Vagina (tissue), 2 donors: ENCODE measurements at regions not wholly inside any gene's neighbourhood (a gene's known extent, or its start where the extent isn't known, plus 50 kb on each side); places are given as distances from the start of the nearest gene placed in this dataset.

ENCODE experiments used
- DNase-seq, 2 donors: peaks; one replicate each; pipeline ENCODE4 v3.0.0-alpha.2; 2017; ENCODE audit errors: extremely low spot score in 2 of 2
- H3K27ac ChIP-seq: fragments of 200-600 bp; sonication (generic); one replicate; pipeline ENCODE4 v1.5.1; 2019
- H3K27me3 ChIP-seq: fragments of 200-600 bp; sonication (generic); one replicate; pipeline ENCODE4 v1.5.1; 2019
- H3K36me3 ChIP-seq, 2 donors: fragments of 200-600 bp; sonication (generic); one replicate each; pipeline ENCODE4 v1.5.1; 2017 to 2019
- H3K4me1 ChIP-seq: fragments of 200-600 bp; sonication (generic); one replicate; pipeline ENCODE4 v1.5.1; 2019
- H3K4me3 ChIP-seq, 2 donors: fragments of 200-600 bp; sonication (generic); 1 replicate in 1 of 2; 2 replicates in 1 of 2; pipeline ENCODE4 v1.5.1; 2016 to 2019
- H3K9me3 ChIP-seq: fragments of 200-600 bp; sonication (generic); one replicate; pipeline ENCODE4 v1.5.1; 2019
- POLR2A ChIP-seq, 2 donors: fragments of 450-650 bp; IDR thresholded peaks; one replicate each; pipeline ENCODE4 v1.6.1; 2017; ENCODE audit warnings: antibody characterized with exemption in 2 of 2, mild to moderate bottlenecking in 2 of 2, moderate library complexity in 2 of 2
- POLR2AphosphoS5 ChIP-seq, 2 donors: sonication (generic); formaldehyde crosslinking; IDR thresholded peaks; one replicate each; pipeline ENCODE4 v1.9.0; 2017; ENCODE audit warnings: antibody characterized with exemption in 2 of 2, mild to moderate bottlenecking in 2 of 2, low read depth in 1 of 2; ENCODE audit not compliant: insufficient read depth in 1 of 2
- intact Hi-C: fragments of 100-400 bp; cut with DNase I; formaldehyde crosslinking; loops from one replicate; pipeline ENCODE4 v1.15.1; 2023
- TF ChIP-seq, protein P1 (sequence below), 3 experiments: fragments of 450-650 bp in 2 of 3; fragments of 200-600 bp in 1 of 3; sonication (generic) in 1 of 3; IDR thresholded peaks; one replicate each; pipeline ENCODE4 v1.5.1; 2017 to 2019; ENCODE audit warnings: antibody characterized with exemption in 3 of 3, mild to moderate bottlenecking in 2 of 3, moderate library complexity in 2 of 3

DNA sequence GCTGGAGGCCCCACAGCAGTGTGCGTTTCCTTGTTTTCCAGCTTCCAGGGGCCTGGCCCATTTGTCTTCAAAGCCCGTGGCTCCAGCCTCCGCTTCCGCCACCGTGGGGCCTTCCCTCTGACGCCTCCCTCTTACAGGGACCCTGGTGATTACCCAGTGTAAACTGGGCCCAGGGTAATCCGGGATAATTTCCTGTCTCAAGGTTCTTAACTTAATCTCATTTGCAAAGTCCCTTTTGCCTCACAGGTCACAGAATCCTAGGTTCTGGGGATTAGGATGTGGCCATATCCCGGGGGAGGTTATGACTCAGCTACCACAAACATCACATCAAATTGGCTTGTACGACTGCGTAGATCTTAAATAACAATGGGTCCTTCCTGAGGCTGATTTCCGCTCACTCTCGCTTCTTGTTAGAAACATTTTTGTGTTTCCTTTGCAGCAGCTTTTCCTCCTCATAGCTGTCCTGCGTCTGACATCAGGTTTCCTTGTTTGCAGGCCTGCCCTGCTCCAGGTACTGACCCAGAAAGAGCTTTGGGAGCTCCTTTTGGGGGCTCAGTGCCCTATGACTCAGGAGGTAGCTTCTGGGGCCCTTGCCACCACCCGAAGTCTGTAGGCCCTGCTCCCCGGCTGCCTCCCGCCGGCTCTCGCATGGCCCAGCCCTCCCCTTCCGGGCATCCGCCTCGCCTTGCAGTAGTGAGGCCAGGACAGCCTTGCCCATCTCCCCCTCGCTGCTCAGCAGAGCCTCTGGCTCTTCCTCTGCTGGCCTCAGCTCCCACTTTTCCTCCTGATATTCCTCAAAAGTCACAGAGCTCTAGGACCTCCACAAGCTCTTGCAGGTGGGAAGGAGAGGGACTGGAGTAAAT is 100.5 kb downstream of the ERMARD start:
- no peaks in the 10 kb centered on the region for H3K9me3 ChIP-seq
- intact Hi-C loops = no loop called here
- H3K4me1 ChIP-seq = no peaks in the 10 kb centered on the region
- no peak overlapping the region for H3K4me3 ChIP-seq
- no peaks in the 10 kb centered on the region for H3K36me3 ChIP-seq
- no peak overlapping the region for H3K27ac ChIP-seq
- TF ChIP-seq, protein P1, sequence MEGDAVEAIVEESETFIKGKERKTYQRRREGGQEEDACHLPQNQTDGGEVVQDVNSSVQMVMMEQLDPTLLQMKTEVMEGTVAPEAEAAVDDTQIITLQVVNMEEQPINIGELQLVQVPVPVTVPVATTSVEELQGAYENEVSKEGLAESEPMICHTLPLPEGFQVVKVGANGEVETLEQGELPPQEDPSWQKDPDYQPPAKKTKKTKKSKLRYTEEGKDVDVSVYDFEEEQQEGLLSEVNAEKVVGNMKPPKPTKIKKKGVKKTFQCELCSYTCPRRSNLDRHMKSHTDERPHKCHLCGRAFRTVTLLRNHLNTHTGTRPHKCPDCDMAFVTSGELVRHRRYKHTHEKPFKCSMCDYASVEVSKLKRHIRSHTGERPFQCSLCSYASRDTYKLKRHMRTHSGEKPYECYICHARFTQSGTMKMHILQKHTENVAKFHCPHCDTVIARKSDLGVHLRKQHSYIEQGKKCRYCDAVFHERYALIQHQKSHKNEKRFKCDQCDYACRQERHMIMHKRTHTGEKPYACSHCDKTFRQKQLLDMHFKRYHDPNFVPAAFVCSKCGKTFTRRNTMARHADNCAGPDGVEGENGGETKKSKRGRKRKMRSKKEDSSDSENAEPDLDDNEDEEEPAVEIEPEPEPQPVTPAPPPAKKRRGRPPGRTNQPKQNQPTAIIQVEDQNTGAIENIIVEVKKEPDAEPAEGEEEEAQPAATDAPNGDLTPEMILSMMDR (IDR thresholded peaks at IDR 0.05) = no peak
- TF ChIP-seq POLR2AphosphoS5 (IDR thresholded peaks at IDR 0.05; ENCODE audit: insufficient read depth in 1 of 2, low read depth in 1 of 2) (peak in 1 of 2 donors; percentile 49), POLR2A (IDR thresholded peaks at IDR 0.05) (no peak)
- peak; percentile 52 to 79 for DNase-seq
- H3K27me3 ChIP-seq = no peaks in the 10 kb centered on the region

GRCh38 chr6:169850746-169851145 is 99.3 kb downstream of the ERMARD start:
- TF ChIP-seq POLR2AphosphoS5 (IDR thresholded peaks at IDR 0.05; ENCODE audit: insufficient read depth in 1 of 2, low read depth in 1 of 2) = no peak
- TF ChIP-seq POLR2A (IDR thresholded peaks at IDR 0.05) = no peak
- TF ChIP-seq, protein P1 (IDR thresholded peaks at IDR 0.05) = no peak
- Histone ChIP-seq H3K36me3 (no peaks in the 10 kb centered on the region), H3K27me3 (no peaks in the 10 kb centered on the region), H3K9me3 (no peaks in the 10 kb centered on the region), H3K4me1 (no peaks in the 10 kb centered on the region), H3K4me3 (no peak overlapping the region), H3K27ac (no peak overlapping the region)
- peak; percentile 58 to 77 for DNase-seq
- intact Hi-C loops = no loop called here

DNA sequence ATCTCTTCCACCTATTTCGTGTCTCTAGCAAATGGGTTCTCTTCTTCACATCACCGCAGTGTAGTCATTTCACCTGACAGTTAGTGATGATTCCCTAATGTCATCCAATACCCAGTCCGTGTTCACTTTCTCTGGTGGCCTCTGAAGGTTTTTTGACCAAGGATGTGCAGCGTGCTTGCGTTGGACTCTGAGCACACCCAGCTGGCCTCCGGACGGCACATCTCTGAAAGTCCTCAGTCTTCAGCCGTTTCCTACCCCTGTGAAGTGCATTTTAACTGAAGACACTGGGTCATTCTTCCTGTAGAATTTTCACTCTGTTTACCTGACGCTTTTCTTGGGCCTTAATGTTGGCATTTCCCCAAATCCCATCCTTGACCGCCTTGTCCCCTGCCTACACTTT is 98.7 kb downstream of the ERMARD start:
- H3K36me3 ChIP-seq = no peaks in the 10 kb centered on the region
- peak; percentile 40 to 49 for DNase-seq
- H3K9me3 ChIP-seq = no peaks in the 10 kb centered on the region
- H3K4me3 ChIP-seq = no peak overlapping the region
- H3K27me3 ChIP-seq = no peaks in the 10 kb centered on the region
- no peak overlapping the region for H3K27ac ChIP-seq
- intact Hi-C loops = no loop called here
- no peaks in the 10 kb centered on the region for H3K4me1 ChIP-seq
- TF ChIP-seq, protein P1 (IDR thresholded peaks at IDR 0.05) = no peak
- TF ChIP-seq POLR2A (IDR thresholded peaks at IDR 0.05) (no peak), POLR2AphosphoS5 (IDR thresholded peaks at IDR 0.05; ENCODE audit: insufficient read depth in 1 of 2, low read depth in 1 of 2) (no peak)

DNA sequence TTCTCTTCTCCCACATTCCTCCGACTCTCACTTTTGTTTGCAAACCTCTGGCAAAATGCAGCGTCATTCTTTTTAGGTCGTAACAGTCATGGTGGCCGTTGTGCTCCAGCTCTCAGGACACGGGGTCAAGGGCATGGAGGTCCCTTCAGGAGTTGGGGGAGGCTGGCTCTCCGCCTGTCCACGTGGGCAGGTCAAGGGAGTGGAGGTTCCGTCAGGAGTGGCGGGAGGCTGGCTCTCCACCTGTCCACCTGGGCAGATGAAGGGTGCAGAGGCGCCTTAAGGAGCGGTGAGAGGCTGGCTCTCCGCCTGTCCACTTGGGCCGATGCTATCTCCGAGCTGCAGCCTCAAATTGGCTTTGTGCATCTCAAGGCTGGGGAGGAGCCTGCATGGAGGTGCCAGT is 98.0 kb downstream of the ERMARD start:
- no peak for TF ChIP-seq POLR2AphosphoS5 (IDR thresholded peaks at IDR 0.05; ENCODE audit: insufficient read depth in 1 of 2, low read depth in 1 of 2)
- TF ChIP-seq, protein P1 (IDR thresholded peaks at IDR 0.05) = no peak
- no peak for TF ChIP-seq POLR2A (IDR thresholded peaks at IDR 0.05)
- no peak overlapping the region for H3K27ac ChIP-seq
- H3K4me3 ChIP-seq = no peak overlapping the region
- no peaks in the 10 kb centered on the region for H3K36me3 ChIP-seq
- intact Hi-C loops = no loop called here
- no peaks in the 10 kb centered on the region for H3K9me3 ChIP-seq
- H3K27me3 ChIP-seq = no peaks in the 10 kb centered on the region
- H3K4me1 ChIP-seq = no peaks in the 10 kb centered on the region
- DNase-seq = peak in 1 of 2 donors; percentile 70

- TF ChIP-seq, protein P1 (IDR thresholded peaks at IDR 0.05) = no peak
- no peak for TF ChIP-seq POLR2A (IDR thresholded peaks at IDR 0.05)
- H3K4me1 ChIP-seq = no peaks in the 10 kb centered on the region
- no peak overlapping the region for H3K4me3 ChIP-seq
- H3K27ac ChIP-seq = no peak overlapping the region
- no peaks in the 10 kb centered on the region for H3K9me3 ChIP-seq
- no peak for DNase-seq
- H3K36me3 ChIP-seq = no peaks in the 10 kb centered on the region
- intact Hi-C loops = no loop called here
- no peaks in the 10 kb centered on the region for H3K27me3 ChIP-seq
Observed at GRCh38 chr6:169848946-169849345, 97.5 kb downstream of the ERMARD start.
